SKM-1 treated with dmso at 0.1 percent for 144 hours (cell line): ENCODE measurements at regions not wholly inside any gene's neighbourhood (a gene's known extent, or its start where the extent isn't known, plus 50 kb on each side); places are given as distances from the start of the nearest gene placed in this dataset.

Experiments used
- DNase-seq: peaks from one replicate; lab custom pipeline; 2025; ENCODE audit not compliant: unreplicated experiment; lab: John Stamatoyannopoulos, UW

GRCh38 chr3:117736846-117737245 is 1027.3 kb downstream of the TUSC7 start:
- no peak for DNase-seq

- no peak for DNase-seq
These were observed 1034.4 kb downstream of the TUSC7 start for GRCh38 chr3:117743993-117744392.

DNA sequence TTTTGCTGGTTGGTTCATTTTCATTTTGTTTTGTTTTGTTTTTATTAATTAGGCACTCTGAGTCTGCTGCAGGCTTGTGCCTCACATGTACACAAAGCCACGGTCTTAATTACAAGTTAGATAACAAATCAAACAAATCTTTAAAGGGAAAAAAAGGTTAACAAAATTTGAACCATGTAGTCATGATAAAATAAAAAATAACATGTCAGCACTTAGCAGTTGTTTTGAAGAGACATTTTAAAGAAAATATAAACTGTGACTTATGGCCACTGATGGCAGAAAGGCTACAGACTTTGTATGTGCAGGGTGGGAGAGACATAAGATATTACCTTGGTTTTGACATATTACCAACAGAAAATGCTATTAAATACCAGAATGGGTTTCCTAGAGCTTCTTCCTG is 1035.4 kb downstream of the TUSC7 start:
- no peak for DNase-seq

- DNase-seq, result no peak
These were observed 1035.9 kb downstream of the TUSC7 start for GRCh38 chr3:117745516-117745915.

DNA sequence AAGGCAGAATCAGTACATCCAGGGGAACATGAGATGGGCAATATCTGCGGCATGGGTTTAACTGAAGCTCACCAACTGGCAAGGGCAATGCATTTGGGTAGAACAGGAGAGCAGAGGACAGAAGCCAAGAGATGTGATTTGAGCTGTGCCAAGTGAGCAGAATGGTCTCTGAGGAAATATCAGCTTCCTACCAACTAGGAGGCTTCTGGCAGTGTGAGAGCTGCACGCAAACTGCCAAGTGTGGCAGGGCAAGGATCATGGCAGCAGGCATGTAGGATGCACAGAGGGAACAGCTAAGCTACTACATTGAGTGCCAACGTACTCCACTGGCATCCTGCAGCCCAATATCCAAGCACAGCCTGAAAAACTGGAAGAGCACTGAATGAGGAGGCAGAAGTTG is 1036.5 kb downstream of the TUSC7 start:
- DNase-seq, result no peak

DNA sequence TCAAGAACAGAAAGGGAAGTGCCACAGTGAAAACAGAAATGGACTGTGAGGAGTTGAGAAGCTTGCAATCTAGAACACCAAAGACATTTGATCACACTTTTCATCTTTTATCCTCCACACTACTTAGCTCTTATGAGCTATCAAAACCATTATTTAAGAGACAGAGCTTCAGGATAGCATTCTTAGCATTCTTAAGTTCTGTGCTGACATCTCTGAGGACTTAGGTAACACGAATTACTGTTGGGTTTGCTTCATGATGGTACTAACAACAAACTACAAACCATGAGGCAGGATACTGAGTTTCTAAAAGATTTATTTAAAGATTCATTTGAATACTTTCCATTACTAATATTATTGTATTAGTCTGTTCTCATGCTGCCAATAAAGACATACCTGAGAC is 1038.6 kb downstream of the TUSC7 start:
- no peak for DNase-seq

DNA sequence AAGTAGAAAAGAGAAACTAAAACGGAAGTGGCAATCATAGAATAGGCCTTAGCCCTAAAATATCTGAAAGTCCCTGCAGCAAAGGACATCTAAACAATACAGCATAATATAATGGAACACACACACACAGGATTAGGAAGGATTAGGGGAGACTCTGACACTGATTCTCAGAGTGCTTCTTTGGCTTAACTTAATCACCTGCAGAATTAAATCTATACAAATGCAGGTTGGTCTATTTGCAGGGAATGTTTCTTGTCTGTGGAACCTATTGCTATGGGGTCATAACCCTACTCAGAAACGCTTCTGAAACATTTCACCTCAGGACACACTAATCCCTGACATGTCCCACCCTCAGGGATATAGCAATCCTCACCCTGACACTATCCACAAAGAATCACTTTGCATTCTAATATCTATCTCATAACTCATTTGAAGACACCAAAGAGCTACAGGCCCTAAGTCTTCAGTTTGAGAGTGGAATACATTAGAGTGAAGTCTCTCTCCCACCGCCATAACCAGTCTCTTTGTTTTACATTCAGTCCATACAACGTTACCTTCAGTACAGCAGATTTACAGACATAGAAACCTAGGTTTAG is 1041.2 kb downstream of the TUSC7 start:
- no peak for DNase-seq

DNA sequence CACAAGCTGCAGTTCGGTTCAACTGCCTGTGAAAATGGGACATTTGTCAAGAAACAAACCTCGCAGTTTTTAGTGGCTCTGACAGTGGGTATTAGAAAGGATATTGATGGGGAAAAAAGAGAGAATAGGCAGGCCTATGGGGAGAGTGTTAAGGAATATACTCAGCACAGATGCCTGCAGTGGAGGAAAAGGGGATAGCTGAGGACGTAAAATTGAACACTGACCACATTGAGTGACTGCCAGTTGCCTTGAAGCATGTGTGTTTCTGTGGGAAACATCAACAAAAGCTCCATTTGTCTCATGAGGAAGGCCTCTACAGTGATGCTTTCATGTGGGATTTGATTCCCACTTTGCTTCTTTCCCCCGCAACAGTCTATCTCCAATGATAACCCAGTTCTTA is 1042.1 kb downstream of the TUSC7 start:
- no peak for DNase-seq

DNA sequence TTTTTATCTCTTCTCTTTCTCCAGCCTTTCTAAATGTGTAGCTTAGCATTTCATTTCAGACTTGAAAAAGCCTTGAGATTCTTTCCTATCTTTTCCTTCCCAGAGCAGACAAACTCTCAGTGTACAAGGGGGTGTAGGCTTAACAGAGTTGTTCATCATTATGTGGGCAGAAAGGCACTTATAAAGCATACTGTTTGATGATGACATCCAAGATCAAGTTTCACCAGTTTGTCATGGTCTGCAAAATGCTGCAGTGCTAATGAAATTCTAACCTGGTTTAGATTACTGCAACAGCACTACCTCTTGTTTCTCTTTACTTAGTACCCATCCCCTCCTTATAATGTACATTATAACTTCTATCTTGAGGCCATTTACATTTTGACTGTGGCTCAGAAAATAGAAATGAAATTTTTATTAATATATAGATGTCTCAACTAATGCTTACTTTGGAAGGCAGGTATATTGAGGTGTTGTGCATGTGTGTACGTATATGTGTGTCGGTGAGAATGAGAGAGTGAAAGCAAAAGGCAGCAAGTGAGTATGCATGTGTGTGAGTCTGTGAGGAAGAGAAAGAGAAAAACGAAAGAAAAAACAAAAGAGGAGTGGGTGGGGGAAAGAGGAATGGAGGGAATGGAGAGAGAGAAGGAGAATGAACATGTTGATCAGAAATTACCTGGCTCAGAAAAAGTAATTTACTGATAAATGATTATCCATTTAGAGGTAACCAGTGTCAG is 1043.6 kb downstream of the TUSC7 start:
- no peak for DNase-seq

GRCh38 chr3:117754058-117754457 is 1044.5 kb downstream of the TUSC7 start:
- no peak for DNase-seq

GRCh38 chr3:117754841-117755240 is 1045.3 kb downstream of the TUSC7 start:
- no peak for DNase-seq

GRCh38 chr3:117756563-117756962 is 1047.0 kb downstream of the TUSC7 start:
- DNase-seq, result no peak

DNA sequence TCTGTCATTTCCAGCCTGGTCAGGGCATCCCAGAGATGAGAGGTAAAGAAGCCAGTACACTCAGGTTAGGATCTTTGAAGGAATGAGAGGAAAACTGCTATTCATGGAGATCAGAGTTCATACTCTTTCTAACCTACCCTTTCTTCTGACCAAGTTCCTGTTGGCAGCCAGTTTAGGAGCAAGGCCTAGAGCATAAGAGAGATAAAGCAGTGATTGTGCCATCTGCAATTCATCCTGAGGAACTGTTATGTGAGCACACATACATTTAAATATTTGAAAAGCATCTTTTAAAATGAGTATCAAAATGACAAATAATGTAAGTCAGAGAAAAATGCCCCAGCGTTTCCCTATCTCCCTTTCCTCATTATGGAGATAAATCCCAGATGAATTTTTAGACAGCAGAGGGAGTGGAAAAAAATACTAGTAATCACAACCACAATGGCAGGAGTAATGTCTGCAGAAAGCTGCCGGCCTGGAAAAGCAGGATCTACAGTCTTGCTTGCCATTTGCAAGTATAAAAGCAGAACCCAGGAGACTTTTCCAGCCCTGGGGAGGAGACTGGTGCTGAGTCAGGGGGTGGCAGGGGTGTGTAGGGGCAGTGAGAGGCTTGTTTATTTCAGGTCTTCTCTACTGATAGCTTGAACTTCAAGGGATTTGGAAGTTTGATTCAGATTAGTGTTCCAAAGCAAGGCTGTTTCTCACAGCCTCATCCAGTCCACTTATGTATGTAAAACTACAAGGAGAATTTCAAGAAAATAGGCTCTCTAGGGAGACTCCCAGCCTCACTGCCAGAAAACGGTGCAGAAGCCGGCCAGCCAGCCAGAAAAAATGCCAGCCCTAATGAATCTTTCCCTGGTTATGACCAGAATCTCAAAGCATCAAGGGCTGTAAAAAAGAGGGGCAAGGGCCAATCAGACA is 1052.4 kb downstream of the TUSC7 start:
- no peak for DNase-seq

GRCh38 chr3:117762621-117763037 is 1053.0 kb downstream of the TUSC7 start:
- no peak for DNase-seq

- no peak for DNase-seq
These were observed 1054.0 kb downstream of the TUSC7 start for GRCh38 chr3:117763561-117763960.

DNA sequence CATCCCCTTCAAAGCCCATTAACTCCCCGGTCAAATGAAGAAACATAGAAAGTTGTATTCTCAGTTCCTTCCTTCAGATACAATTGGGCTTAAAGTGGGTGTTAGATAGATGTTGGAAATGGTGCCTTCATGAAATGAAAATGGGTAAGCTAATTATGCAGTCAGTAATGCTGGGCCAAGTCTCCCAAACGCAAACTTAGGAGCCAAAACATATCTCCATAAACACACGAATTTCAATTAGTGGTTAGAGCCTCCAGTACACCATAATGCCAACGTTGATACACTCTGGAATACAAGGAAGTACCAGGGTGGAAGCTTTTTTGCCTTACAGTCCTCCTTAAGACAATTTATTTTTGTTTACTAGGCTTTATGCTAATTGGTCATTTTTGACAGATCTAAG is 1059.0 kb downstream of the TUSC7 start:
- no peak for DNase-seq

GRCh38 chr3:117774130-117774529 is 1064.6 kb downstream of the TUSC7 start:
- no peak for DNase-seq

DNA sequence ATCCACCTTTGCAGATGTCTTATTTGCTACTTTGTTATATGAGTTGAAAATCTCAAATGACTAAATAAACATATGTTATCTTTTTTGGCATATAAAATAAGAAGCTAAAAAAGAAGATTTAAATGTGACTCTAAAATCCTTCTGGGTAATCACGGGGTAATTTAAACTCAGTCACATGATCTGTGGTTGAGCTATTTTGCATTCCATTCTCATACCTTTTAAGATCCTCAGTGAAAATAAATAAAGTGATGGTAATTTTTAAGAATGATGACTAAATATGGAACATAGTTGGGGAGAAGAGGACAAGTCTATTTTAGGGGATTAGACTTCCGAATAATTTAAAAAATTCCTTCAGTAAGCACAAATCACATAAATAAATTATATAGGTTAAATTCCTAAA is 1076.8 kb downstream of the TUSC7 start:
- DNase-seq, result no peak

GRCh38 chr3:117788061-117788460 is 1078.5 kb downstream of the TUSC7 start:
- no peak for DNase-seq

GRCh38 chr3:117788506-117788905 is 1078.9 kb downstream of the TUSC7 start:
- no peak for DNase-seq

- DNase-seq, result no peak
These were observed 1080.8 kb downstream of the TUSC7 start for GRCh38 chr3:117790235-117790987.
